K562 (cell line): ENCODE measurements at regions not wholly inside any gene's neighbourhood (a gene's known extent, or its start where the extent isn't known, plus 50 kb on each side); places are given as distances from the start of the nearest gene placed in this dataset.

ENCODE experiments used
- ATAC-seq: fragments of 200-7000 bp; cut with Tn5 transposase; 3 replicates; pipeline ENCODE4 v1.9.1; 2020; ENCODE audit warnings: moderate library complexity
- BruUV-seq: library from RNA; stranded (reverse); fragments of 400-500 nt; replicated peaks from 2 replicates; lab custom pipeline; 2021; lab: Mats Ljungman, UMichigan
- CTCF ChIA-PET: fragments of 300-600 bp; formaldehyde crosslinking; extraction: SDS; loops from one replicate; lab custom pipeline; 2021; ENCODE audit warnings: low intra/inter-chr PET ratio; lab: Yijun Ruan, JAX
- POLR2A ChIA-PET: fragments of 300-600, 350-650 bp; sonication (Branson Sonifier 250); formaldehyde crosslinking; extraction: SDS; loops from one replicate; lab custom pipeline; 2021; ENCODE audit warnings: antibody characterized with exemption, inconsistent platforms; lab: Yijun Ruan, JAX
- DNase-seq, 4 experiments: peaks; one replicate each; pipeline versions ENCODE4 v3.0.0 to v3.0.0-alpha.2; 2011 to 2018; ENCODE audit warnings: low spot score in 3 of 4, mixed read lengths in 3 of 4; ENCODE audit errors: extremely low read depth in 1 of 4
- FAIRE-seq: peaks from 2 replicates; lab custom pipeline; 2011; peaks lifted over from hg19 to GRCh38; lab: Jason Lieb, UNC
- H2AFZ ChIP-seq: 2 replicates; pipeline ENCODE4 v1.6.0; 2011; ENCODE audit warnings: low read depth, low read length, control low read depth, inconsistent platforms
- H3K27ac ChIP-seq: fragments of 200-600 bp; 3 replicates; pipeline ENCODE4 v1.8.0; 2011; ENCODE audit warnings: low read depth, mild to moderate bottlenecking, control low read depth, inconsistent platforms, low read length, moderate library complexity, mixed read lengths; ENCODE audit errors: extremely low read depth
- H3K27me3 ChIP-seq, 2 experiments: fragments of 300-600 bp in 1 of 2; 2 replicates in 1 of 2; 3 replicates in 1 of 2; pipeline versions ENCODE4 v1.6.0 to v1.8.0; 2011; ENCODE audit warnings: inconsistent platforms in 2 of 2, low read length in 2 of 2, mild to moderate bottlenecking in 1 of 2, mixed read lengths in 1 of 2, moderate library complexity in 1 of 2; ENCODE audit not compliant: control insufficient read depth in 2 of 2, insufficient read depth in 2 of 2
- H3K36me3 ChIP-seq: fragments of 300-600 bp; 3 replicates; pipeline ENCODE4 v1.8.0; 2011; ENCODE audit warnings: mild to moderate bottlenecking, low read length, inconsistent platforms; ENCODE audit not compliant: control insufficient read depth, insufficient read depth
- H3K4me1 ChIP-seq, 2 experiments: fragments of 200-600 bp in 1 of 2; replicated peaks in 1 of 2; 2 replicates in 1 of 2; 3 replicates in 1 of 2; pipeline versions ENCODE4 v1.5.1 to v1.8.0; 2011; ENCODE audit warnings: inconsistent platforms in 2 of 2, low read length in 2 of 2, mild to moderate bottlenecking in 1 of 2, mixed read lengths in 1 of 2, moderate library complexity in 1 of 2; ENCODE audit not compliant: control insufficient read depth in 2 of 2, insufficient read depth in 2 of 2
- H3K4me2 ChIP-seq: 2 replicates; pipeline ENCODE4 v1.6.1; 2011; ENCODE audit warnings: low read length, control low read depth, inconsistent platforms, mixed read lengths; ENCODE audit not compliant: insufficient read depth
- H3K4me3 ChIP-seq: fragments of 200-600 bp; sonication (generic), shearing (Covaris generic); 2 replicates; pipeline ENCODE4 v1.5.1; 2016; ENCODE audit warnings: control low read depth, inconsistent platforms
- H3K79me2 ChIP-seq: fragments of 200-600 bp; 3 replicates; pipeline ENCODE4 v1.8.0; 2011; ENCODE audit warnings: low read length, inconsistent platforms; ENCODE audit not compliant: control insufficient read depth, insufficient read depth
- H3K9ac ChIP-seq, 2 experiments: 2 replicates each; pipeline versions ENCODE4 v1.6.0 to v1.6.1; 2011; ENCODE audit warnings: low read depth in 2 of 2, low read length in 2 of 2, control low read depth in 1 of 2, inconsistent platforms in 1 of 2, mild to moderate bottlenecking in 1 of 2, mixed read lengths in 1 of 2; ENCODE audit not compliant: insufficient read depth in 1 of 2
- H3K9me1 ChIP-seq: one replicate; pipeline ENCODE4 v1.6.0; 2011; ENCODE audit warnings: inconsistent platforms, mild to moderate bottlenecking, low read length, moderate library complexity; ENCODE audit not compliant: control insufficient read depth, insufficient read depth
- H3K9me3 ChIP-seq: replicated peaks from 2 replicates; pipeline ENCODE4 v1.5.1; 2011; ENCODE audit warnings: low read depth, low read length, inconsistent platforms; ENCODE audit not compliant: control insufficient read depth, insufficient read depth
- H4K20me1 ChIP-seq: replicated peaks from 2 replicates; pipeline ENCODE4 v1.6.1; 2011; ENCODE audit warnings: low read length, inconsistent platforms, mixed read lengths; ENCODE audit not compliant: control insufficient read depth, insufficient read depth
- ELF4 ChIP-seq: fragments of 450-650 bp; formaldehyde crosslinking; IDR thresholded peaks from 2 replicates; pipeline ENCODE4 v1.4.0; 2022; ENCODE audit warnings: missing genetic modification characterization
- HLTF ChIP-seq: fragments of 450-650 bp; IDR thresholded peaks from 2 replicates; pipeline ENCODE4 v1.6.1; 2016
- KAT2B ChIP-seq: IDR thresholded peaks from one replicate; pipeline ENCODE4 v1.6.1; 2012; ENCODE audit warnings: low read depth, mild to moderate bottlenecking, control low read depth, inconsistent platforms, low read length, moderate library complexity
- TAF9B ChIP-seq: fragments of 450-650 bp; IDR thresholded peaks from 2 replicates; pipeline ENCODE4 v1.6.1; 2018; ENCODE audit warnings: mild to moderate bottlenecking; ENCODE audit not compliant: partially characterized antibody
- XRCC5 ChIP-seq: fragments of 200-400 bp; formaldehyde crosslinking; IDR thresholded peaks from 2 replicates; pipeline ENCODE4 v1.6.1; 2017; ENCODE audit warnings: low read depth, mild to moderate bottlenecking, low read length
- ZBTB17 ChIP-seq: fragments of 450-650 bp; formaldehyde crosslinking; IDR thresholded peaks from 2 replicates; pipeline ENCODE4 v1.4.0; 2020; ENCODE audit warnings: mild to moderate bottlenecking
- ZNF133 ChIP-seq: fragments of 250-450 bp; sonication (Bioruptor Pico); IDR thresholded peaks from 2 replicates; pipeline ENCODE4 v1.4.0; 2020; ENCODE audit warnings: mild to moderate bottlenecking
- ZNF431 ChIP-seq: sonication (generic); formaldehyde crosslinking; IDR thresholded peaks from 2 replicates; pipeline ENCODE4 v1.8.0; 2022; ENCODE audit warnings: mild to moderate bottlenecking, missing genetic modification reagents
- WGBS: fragments of 100-300 bp; shearing (Covaris generic); methylation state at CpG from one replicate; pipeline ENCODE4 v1.1.6; 2016; ENCODE audit warnings: low coverage, mixed read lengths; ENCODE audit not compliant: insufficient coverage; ENCODE audit errors: missing lambda C conversion rate; 5-methylcytosine and 5-hydroxymethylcytosine counted together
- in situ Hi-C: fragments of 300-500 bp; cut with MboI; formaldehyde crosslinking; loops from 4 replicates; pipeline ENCODE4 v1.15.0; 2018; ENCODE audit warnings: inconsistent platforms, mixed read lengths
- intact Hi-C: fragments of 100-400 bp; cut with micrococcal nuclease; formaldehyde crosslinking; loops from 2 replicates; pipeline ENCODE4 v1.14.2; 2022
- TF ChIP-seq, protein P1 (sequence below): fragments of 200-800 bp; sonication (Bioruptor generic); IDR thresholded peaks from 2 replicates; pipeline ENCODE4 v1.6.1; 2016; ENCODE audit warnings: missing genetic modification characterization, missing compliant biosample characterization
- TF ChIP-seq, protein P2 (sequence below): fragments of 250-450 bp; sonication (Bioruptor Pico); IDR thresholded peaks from 2 replicates; pipeline ENCODE4 v1.5.0; 2022; ENCODE audit warnings: mild to moderate bottlenecking
- TF ChIP-seq, protein P3 (sequence below): fragments of 150-350 bp; IDR thresholded peaks from 2 replicates; pipeline ENCODE4 v1.6.1; 2014; ENCODE audit warnings: low read depth, mild to moderate bottlenecking, low read length, borderline replicate concordance

DNA sequence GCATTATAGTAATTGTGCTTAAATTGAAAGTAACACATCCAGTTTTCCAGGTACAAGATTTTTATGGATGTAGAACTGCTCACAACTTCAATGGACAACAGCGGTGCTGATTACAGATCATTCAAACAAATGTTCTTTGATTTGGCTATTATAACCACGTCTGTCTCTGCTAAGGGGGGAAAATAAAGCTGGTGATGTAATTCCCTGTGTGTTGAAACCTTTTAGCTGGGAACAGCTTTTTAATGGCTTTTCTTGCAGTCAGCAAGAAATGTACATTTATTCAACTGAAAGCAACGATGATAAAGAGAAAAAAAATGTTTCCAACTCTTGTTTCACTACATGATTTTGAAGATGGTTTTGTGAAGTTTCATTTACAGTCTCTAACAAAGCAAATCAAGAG, 431.9 kb upstream of the AGTR1 start (continued):
- TF ChIP-seq, protein P1, sequence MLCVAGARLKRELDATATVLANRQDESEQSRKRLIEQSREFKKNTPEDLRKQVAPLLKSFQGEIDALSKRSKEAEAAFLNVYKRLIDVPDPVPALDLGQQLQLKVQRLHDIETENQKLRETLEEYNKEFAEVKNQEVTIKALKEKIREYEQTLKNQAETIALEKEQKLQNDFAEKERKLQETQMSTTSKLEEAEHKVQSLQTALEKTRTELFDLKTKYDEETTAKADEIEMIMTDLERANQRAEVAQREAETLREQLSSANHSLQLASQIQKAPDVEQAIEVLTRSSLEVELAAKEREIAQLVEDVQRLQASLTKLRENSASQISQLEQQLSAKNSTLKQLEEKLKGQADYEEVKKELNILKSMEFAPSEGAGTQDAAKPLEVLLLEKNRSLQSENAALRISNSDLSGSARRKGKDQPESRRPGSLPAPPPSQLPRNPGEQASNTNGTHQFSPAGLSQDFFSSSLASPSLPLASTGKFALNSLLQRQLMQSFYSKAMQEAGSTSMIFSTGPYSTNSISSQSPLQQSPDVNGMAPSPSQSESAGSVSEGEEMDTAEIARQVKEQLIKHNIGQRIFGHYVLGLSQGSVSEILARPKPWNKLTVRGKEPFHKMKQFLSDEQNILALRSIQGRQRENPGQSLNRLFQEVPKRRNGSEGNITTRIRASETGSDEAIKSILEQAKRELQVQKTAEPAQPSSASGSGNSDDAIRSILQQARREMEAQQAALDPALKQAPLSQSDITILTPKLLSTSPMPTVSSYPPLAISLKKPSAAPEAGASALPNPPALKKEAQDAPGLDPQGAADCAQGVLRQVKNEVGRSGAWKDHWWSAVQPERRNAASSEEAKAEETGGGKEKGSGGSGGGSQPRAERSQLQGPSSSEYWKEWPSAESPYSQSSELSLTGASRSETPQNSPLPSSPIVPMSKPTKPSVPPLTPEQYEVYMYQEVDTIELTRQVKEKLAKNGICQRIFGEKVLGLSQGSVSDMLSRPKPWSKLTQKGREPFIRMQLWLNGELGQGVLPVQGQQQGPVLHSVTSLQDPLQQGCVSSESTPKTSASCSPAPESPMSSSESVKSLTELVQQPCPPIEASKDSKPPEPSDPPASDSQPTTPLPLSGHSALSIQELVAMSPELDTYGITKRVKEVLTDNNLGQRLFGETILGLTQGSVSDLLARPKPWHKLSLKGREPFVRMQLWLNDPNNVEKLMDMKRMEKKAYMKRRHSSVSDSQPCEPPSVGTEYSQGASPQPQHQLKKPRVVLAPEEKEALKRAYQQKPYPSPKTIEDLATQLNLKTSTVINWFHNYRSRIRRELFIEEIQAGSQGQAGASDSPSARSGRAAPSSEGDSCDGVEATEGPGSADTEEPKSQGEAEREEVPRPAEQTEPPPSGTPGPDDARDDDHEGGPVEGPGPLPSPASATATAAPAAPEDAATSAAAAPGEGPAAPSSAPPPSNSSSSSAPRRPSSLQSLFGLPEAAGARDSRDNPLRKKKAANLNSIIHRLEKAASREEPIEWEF: no peak
- no peak for TF ChIP-seq TAF9B

DNA sequence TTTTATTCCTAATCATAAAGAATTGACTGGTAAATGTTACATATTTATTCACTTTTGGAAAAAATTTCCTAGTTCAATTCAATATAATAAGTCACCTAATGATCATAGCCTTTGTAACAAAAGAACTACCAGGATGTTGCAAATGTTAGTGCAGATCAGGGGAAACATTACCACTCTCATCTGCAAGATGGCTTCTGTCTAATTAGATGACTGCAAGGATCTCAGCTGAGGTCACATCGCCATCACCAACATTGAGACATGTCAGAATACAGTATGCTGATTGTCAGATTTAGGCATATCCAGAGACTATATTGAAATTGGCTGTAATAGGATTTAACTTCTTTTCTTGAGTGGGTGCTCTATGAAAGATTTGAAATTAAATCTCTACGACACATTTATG, 431.4 kb upstream of the AGTR1 start:
- H3K9ac ChIP-seq: no peak overlapping the region
- H3K4me1 ChIP-seq: no peaks in the 10 kb centered on the region
- ATAC-seq: no peak
- no peak overlapping the region for H3K4me3 ChIP-seq
- in situ Hi-C loops (no loop called here), intact Hi-C loops (no loop called here)
- POLR2A ChIA-PET: no interaction called here
- no peaks in the 10 kb centered on the region for H4K20me1 ChIP-seq
- H3K79me2 ChIP-seq: no peaks in the 10 kb centered on the region
- no peaks in the 10 kb centered on the region for H3K9me1 ChIP-seq
- CTCF ChIA-PET: no interaction called here
- H3K36me3 ChIP-seq: no peaks in the 10 kb centered on the region
- FAIRE-seq: no peak
- DNase-seq: no peak
- no TSS peak for BruUV-seq
- H2AFZ ChIP-seq: no peak overlapping the region
- H3K27me3 ChIP-seq: no peaks in the 10 kb centered on the region
- 0% methylated on average over 2 of the region's 2 CpGs for WGBS
- no peak overlapping the region for H3K4me2 ChIP-seq
- no peaks in the 10 kb centered on the region for H3K9me3 ChIP-seq
- no peak overlapping the region for H3K27ac ChIP-seq
- TF ChIP-seq ELF4 (CRISPR knock-in tag): no peak
- TF ChIP-seq ZNF133 (CRISPR knock-in tag): no peak
- TF ChIP-seq XRCC5: no peak
- TF ChIP-seq ZBTB17 (CRISPR knock-in tag): no peak
- TF ChIP-seq, protein P2, sequence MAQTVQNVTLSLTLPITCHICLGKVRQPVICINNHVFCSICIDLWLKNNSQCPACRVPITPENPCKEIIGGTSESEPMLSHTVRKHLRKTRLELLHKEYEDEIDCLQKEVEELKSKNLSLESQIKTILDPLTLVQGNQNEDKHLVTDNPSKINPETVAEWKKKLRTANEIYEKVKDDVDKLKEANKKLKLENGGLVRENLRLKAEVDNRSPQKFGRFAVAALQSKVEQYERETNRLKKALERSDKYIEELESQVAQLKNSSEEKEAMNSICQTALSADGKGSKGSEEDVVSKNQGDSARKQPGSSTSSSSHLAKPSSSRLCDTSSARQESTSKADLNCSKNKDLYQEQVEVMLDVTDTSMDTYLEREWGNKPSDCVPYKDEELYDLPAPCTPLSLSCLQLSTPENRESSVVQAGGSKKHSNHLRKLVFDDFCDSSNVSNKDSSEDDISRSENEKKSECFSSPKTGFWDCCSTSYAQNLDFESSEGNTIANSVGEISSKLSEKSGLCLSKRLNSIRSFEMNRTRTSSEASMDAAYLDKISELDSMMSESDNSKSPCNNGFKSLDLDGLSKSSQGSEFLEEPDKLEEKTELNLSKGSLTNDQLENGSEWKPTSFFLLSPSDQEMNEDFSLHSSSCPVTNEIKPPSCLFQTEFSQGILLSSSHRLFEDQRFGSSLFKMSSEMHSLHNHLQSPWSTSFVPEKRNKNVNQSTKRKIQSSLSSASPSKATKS (CRISPR knock-in tag): no peak
- TF ChIP-seq KAT2B: no peak
- TF ChIP-seq, protein P3, sequence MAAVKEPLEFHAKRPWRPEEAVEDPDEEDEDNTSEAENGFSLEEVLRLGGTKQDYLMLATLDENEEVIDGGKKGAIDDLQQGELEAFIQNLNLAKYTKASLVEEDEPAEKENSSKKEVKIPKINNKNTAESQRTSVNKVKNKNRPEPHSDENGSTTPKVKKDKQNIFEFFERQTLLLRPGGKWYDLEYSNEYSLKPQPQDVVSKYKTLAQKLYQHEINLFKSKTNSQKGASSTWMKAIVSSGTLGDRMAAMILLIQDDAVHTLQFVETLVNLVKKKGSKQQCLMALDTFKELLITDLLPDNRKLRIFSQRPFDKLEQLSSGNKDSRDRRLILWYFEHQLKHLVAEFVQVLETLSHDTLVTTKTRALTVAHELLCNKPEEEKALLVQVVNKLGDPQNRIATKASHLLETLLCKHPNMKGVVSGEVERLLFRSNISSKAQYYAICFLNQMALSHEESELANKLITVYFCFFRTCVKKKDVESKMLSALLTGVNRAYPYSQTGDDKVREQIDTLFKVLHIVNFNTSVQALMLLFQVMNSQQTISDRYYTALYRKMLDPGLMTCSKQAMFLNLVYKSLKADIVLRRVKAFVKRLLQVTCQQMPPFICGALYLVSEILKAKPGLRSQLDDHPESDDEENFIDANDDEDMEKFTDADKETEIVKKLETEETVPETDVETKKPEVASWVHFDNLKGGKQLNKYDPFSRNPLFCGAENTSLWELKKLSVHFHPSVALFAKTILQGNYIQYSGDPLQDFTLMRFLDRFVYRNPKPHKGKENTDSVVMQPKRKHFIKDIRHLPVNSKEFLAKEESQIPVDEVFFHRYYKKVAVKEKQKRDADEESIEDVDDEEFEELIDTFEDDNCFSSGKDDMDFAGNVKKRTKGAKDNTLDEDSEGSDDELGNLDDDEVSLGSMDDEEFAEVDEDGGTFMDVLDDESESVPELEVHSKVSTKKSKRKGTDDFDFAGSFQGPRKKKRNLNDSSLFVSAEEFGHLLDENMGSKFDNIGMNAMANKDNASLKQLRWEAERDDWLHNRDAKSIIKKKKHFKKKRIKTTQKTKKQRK: no peak
- TF ChIP-seq ZNF431 (CRISPR knock-in tag): no peak
- no peak for TF ChIP-seq HLTF
